ENCODE measurements at regions not wholly inside any gene's neighbourhood (a gene's known extent, or its start where the extent isn't known, plus 50 kb on each side); places are given as distances from the start of the nearest gene placed in this dataset.
"Not testable (repeated sequence)": the region's sequence is repeated elsewhere in the genome, so short reads cannot be mapped to it uniquely, and the experiment has no call there.

- Mint-ChIP-seq H3K27ac (no peak overlapping the region), H3K4me3 (no peak overlapping the region), H3K27me3 (no peaks in the 10 kb centered on the region), H3K4me1 (no peaks in the 10 kb centered on the region), H3K36me3 (no peaks in the 10 kb centered on the region), H3K9me3 (peaks cover 0 to 1% (median 0%) of the 10 kb centered on the region in 3 donors)
Observed at GRCh38 chr4:107391009-107391629, 328.9 kb downstream of the PAPSS1 start.

- Mint-ChIP-seq H3K27ac (no peak overlapping the region), H3K4me3 (no peak overlapping the region), H3K27me3 (no peaks in the 10 kb centered on the region), H3K4me1 (no peaks in the 10 kb centered on the region), H3K9me3 (no peaks in the 10 kb centered on the region), H3K36me3 (no peaks in the 10 kb centered on the region)
Observed at GRCh38 chr4:107389965-107390364, 330.1 kb downstream of the PAPSS1 start.

- no peaks in the 10 kb centered on the region for H3K27me3 Mint-ChIP-seq
- H3K4me3 Mint-ChIP-seq = no peak overlapping the region
- no peaks in the 10 kb centered on the region for H3K36me3 Mint-ChIP-seq
- H3K27ac Mint-ChIP-seq = no peak overlapping the region
- H3K9me3 Mint-ChIP-seq = peaks cover 0 to 3% (median 0%) of the 10 kb centered on the region in 3 donors
- H3K4me1 Mint-ChIP-seq = no peaks in the 10 kb centered on the region
Observed at GRCh38 chr4:107388736-107389274, 331.2 kb downstream of the PAPSS1 start.

GRCh38 chr4:107380836-107381438 lies 339.1 kb downstream of the PAPSS1 start:
- peaks cover 2% of the 10 kb centered on the region for H3K27me3 Mint-ChIP-seq
- no peak overlapping the region for H3K27ac Mint-ChIP-seq
- H3K4me3 Mint-ChIP-seq = no peak overlapping the region
- H3K4me1 Mint-ChIP-seq = peaks cover 0 to 1% (median 0%) of the 10 kb centered on the region in 3 donors
- H3K9me3 Mint-ChIP-seq = peaks cover 0 to 5% (median 4%) of the 10 kb centered on the region in 3 donors
- H3K36me3 Mint-ChIP-seq = no peaks in the 10 kb centered on the region

- Mint-ChIP-seq H3K9me3 (peaks cover 0 to 5% (median 4%) of the 10 kb centered on the region in 3 donors), H3K27ac (no peak overlapping the region), H3K27me3 (peaks cover 2% of the 10 kb centered on the region)
Observed at GRCh38 chr4:107380190-107380589, 339.8 kb downstream of the PAPSS1 start.

GRCh38 chr4:107379054-107379869 lies 340.8 kb downstream of the PAPSS1 start:
- no peak overlapping the region for H3K27ac Mint-ChIP-seq
- peaks cover 2% of the 10 kb centered on the region for H3K27me3 Mint-ChIP-seq
- H3K9me3 Mint-ChIP-seq = peaks cover 0 to 4% (median 2%) of the 10 kb centered on the region in 3 donors
- H3K4me1 Mint-ChIP-seq = peaks cover 0 to 1% (median 0%) of the 10 kb centered on the region in 3 donors
- no peaks in the 10 kb centered on the region for H3K36me3 Mint-ChIP-seq
- H3K4me3 Mint-ChIP-seq = no peak overlapping the region

More at GRCh38 chr4:107380190-107380589, 339.8 kb downstream of the PAPSS1 start:
- Mint-ChIP-seq H3K36me3 (no peaks in the 10 kb centered on the region), H3K4me3 (no peak overlapping the region), H3K4me1 (peaks cover 0 to 1% (median 0%) of the 10 kb centered on the region in 3 donors)

GRCh38 chr4:107376293-107376692 lies 340.2 kb upstream of the DKK2 start:
- Mint-ChIP-seq H3K9me3 (peaks cover 0 to 4% (median 4%) of the 10 kb centered on the region in 3 donors), H3K27ac (no peak overlapping the region), H3K36me3 (no peaks in the 10 kb centered on the region), H3K4me3 (no peak overlapping the region), H3K4me1 (peaks cover 0 to 1% (median 0%) of the 10 kb centered on the region in 3 donors), H3K27me3 (peaks cover 2% of the 10 kb centered on the region)

- Mint-ChIP-seq H3K4me3 (no peak overlapping the region), H3K4me1 (no peaks in the 10 kb centered on the region), H3K9me3 (peaks cover 0 to 4% (median 0%) of the 10 kb centered on the region in 3 donors), H3K27ac (no peak overlapping the region), H3K27me3 (no peaks in the 10 kb centered on the region), H3K36me3 (no peaks in the 10 kb centered on the region)
Observed at GRCh38 chr4:107366900-107367299, 330.8 kb upstream of the DKK2 start.

GRCh38 chr4:107366016-107366735 lies 330.1 kb upstream of the DKK2 start:
- no peaks in the 10 kb centered on the region for H3K36me3 Mint-ChIP-seq
- H3K27me3 Mint-ChIP-seq = no peaks in the 10 kb centered on the region
- no peak overlapping the region for H3K4me3 Mint-ChIP-seq
- no peaks in the 10 kb centered on the region for H3K4me1 Mint-ChIP-seq
- no peak overlapping the region for H3K27ac Mint-ChIP-seq
- H3K9me3 Mint-ChIP-seq = no peaks in the 10 kb centered on the region

GRCh38 chr4:107363125-107363524 lies 327.0 kb upstream of the DKK2 start:
- no peak overlapping the region for H3K27ac Mint-ChIP-seq
- H3K9me3 Mint-ChIP-seq = no peaks in the 10 kb centered on the region
- no peaks in the 10 kb centered on the region for H3K4me1 Mint-ChIP-seq
- H3K27me3 Mint-ChIP-seq = no peaks in the 10 kb centered on the region
- no peaks in the 10 kb centered on the region for H3K36me3 Mint-ChIP-seq
- H3K4me3 Mint-ChIP-seq = no peak overlapping the region

GRCh38 chr4:107359208-107359607 lies 323.1 kb upstream of the DKK2 start:
- no peak overlapping the region for H3K4me3 Mint-ChIP-seq
- H3K27me3 Mint-ChIP-seq = no peaks in the 10 kb centered on the region
- no peaks in the 10 kb centered on the region for H3K9me3 Mint-ChIP-seq
- H3K4me1 Mint-ChIP-seq = no peaks in the 10 kb centered on the region
- no peaks in the 10 kb centered on the region for H3K36me3 Mint-ChIP-seq
- H3K27ac Mint-ChIP-seq = no peak overlapping the region

GRCh38 chr4:107354304-107354703 lies 318.2 kb upstream of the DKK2 start:
- H3K9me3 Mint-ChIP-seq, H3K4me1 Mint-ChIP-seq, H3K27me3 Mint-ChIP-seq, H3K36me3 Mint-ChIP-seq, H3K27ac Mint-ChIP-seq, H3K4me3 Mint-ChIP-seq: not testable (repeated sequence)

- Mint-ChIP-seq H3K27me3 (no peaks in the 10 kb centered on the region), H3K36me3 (no peaks in the 10 kb centered on the region), H3K4me3 (no peak overlapping the region), H3K9me3 (no peaks in the 10 kb centered on the region), H3K4me1 (peaks cover 0 to 2% (median 0%) of the 10 kb centered on the region in 3 donors), H3K27ac (no peak overlapping the region)
Observed at GRCh38 chr4:107351196-107351595, 315.1 kb upstream of the DKK2 start.

- no peaks in the 10 kb centered on the region for H3K36me3 Mint-ChIP-seq
- H3K27ac Mint-ChIP-seq = no peak overlapping the region
- H3K4me1 Mint-ChIP-seq = peaks cover 0 to 2% (median 0%) of the 10 kb centered on the region in 3 donors
- H3K27me3 Mint-ChIP-seq = no peaks in the 10 kb centered on the region
- H3K4me3 Mint-ChIP-seq = no peak overlapping the region
- H3K9me3 Mint-ChIP-seq = no peaks in the 10 kb centered on the region
Observed at GRCh38 chr4:107349732-107350131, 313.6 kb upstream of the DKK2 start.

GRCh38 chr4:107349266-107349665 lies 313.2 kb upstream of the DKK2 start:
- no peaks in the 10 kb centered on the region for H3K9me3 Mint-ChIP-seq
- no peaks in the 10 kb centered on the region for H3K27me3 Mint-ChIP-seq
- peak overlapping the region in 1 of 3 donors; percentile 58 for H3K27ac Mint-ChIP-seq
- no peaks in the 10 kb centered on the region for H3K36me3 Mint-ChIP-seq
- H3K4me1 Mint-ChIP-seq = peaks cover 0 to 2% (median 0%) of the 10 kb centered on the region in 3 donors
- H3K4me3 Mint-ChIP-seq = no peak overlapping the region

All from IgD-negative memory B cell (primary cell).